ENCODE measurements at regions not wholly inside any gene's neighbourhood (a gene's known extent, or its start where the extent isn't known, plus 50 kb on each side); places are given as distances from the start of the nearest gene placed in this dataset.

- DNase-seq, result no peak
Measured at GRCh38 chr22:49077586-49077985, 750.1 kb downstream of the BRD1 start.

DNA sequence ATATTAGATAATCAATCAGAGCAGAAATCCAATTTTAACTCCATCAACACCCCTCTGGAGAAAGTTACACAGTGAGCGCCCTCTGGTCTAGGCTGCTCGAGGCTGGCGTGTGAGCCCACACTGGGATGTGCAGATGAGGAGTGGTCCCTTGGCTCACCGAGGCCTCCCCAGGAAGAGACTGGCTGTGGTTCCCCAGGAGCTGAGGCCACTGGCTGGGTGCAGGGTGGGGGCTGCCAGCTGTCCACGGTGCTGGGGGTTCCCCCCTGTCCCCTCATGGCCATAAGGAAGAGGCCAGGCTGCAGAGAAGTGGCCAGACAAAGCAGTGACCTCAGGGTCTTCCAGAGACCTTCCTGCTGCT lies 750.7 kb downstream of the BRD1 start:
- DNase-seq, result no peak

GRCh38 chr22:49076300-49077035 lies 751.2 kb downstream of the BRD1 start:
- DNase-seq, result no peak

GRCh38 chr22:49075150-49075549 lies 752.5 kb downstream of the BRD1 start:
- DNase-seq, result no peak

GRCh38 chr22:49073873-49074417 lies 753.7 kb downstream of the BRD1 start:
- DNase-seq, result no peak

- DNase-seq, result no peak
Measured at GRCh38 chr22:49072996-49073645, 754.6 kb downstream of the BRD1 start.

- no peak for DNase-seq
Measured at GRCh38 chr22:49070501-49070900, 757.2 kb downstream of the BRD1 start.

DNA sequence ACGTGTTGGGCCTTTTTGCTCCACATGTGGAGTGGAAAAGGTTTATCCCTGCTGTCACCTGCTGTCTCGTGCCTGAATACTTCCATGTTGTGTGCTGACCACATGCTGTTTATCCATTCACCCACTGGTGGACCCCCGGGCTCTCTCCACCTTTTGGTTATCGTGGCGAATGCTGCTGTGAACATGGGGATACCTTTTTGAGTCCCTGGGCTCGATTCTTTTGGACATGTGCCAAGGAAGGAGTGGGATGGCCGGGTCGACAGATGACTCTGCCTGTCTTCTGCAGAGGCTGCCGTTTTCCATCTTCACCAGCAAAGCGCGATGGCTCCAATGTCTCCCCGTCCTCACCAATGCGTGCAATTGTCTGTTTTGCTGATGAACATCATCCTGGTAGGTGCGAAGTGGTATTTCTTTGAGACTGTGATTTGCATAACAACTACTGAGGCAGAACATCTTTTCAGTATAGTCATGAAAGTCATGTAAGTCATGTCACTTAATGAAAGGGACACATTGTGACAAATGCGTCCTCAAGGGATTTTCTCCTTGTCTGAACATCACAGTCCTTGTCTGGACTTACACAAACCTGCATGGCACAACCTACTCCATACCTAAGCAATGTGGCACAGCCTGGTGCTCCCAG lies 758.7 kb downstream of the BRD1 start:
- DNase-seq, result no peak

DNA sequence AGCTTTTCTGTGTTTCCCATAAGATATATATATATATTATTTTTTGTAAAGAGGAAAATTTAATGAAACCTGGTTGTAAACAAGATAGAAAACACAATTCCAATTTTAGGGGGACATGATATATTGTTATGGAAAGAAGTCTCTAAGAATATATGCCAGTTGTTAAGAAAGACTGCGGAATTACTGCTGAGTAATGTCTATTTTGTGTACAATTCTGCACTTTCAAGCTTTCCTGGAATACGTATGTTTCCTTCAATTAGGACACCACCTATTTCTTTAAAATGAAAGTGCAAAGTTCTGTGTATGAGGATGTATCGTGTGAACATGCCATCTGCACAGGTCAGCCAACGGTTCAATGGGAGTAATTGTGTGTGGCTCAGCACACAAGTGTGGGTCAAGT lies 760.2 kb downstream of the BRD1 start:
- DNase-seq, result no peak

DNA sequence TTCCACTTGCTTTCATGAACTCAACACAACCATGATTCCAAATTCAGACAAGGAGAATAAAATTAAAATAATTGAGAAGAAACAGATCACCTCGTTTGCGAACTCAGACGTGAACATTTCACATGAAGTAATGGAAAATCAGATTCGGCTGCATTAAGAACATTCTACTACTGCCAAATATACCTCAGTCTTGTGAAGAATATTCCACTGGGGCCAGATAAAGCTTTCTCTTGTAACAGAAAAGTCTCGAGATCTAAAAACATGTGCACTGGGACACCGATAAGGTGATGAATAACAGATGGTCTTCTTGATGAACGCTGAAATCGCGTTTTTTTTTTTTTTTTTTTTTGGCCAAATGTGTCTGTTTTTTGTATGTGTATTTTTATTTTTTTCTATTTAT lies 761.1 kb downstream of the BRD1 start:
- no peak for DNase-seq

- DNase-seq, result no peak
Measured at GRCh38 chr22:49064836-49065235, 762.8 kb downstream of the BRD1 start.

DNA sequence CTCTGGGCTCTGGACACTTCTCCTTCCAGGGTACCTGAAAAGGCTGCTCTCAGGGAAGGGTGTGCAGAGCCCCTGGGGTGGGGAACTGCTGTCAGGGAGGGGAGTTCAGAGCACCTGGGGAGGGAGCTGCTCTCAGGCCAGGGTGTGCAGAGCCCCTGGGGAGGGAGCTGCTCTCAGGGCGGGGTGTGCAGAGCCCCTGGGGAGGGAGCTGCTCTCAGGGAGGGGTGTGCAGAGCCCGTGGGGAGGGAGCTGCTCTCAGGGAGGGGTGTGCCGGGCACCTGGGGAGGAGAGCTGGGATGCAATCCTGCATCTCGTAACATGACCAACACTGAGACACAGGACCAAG lies 764.2 kb downstream of the BRD1 start:
- no peak for DNase-seq

DNA sequence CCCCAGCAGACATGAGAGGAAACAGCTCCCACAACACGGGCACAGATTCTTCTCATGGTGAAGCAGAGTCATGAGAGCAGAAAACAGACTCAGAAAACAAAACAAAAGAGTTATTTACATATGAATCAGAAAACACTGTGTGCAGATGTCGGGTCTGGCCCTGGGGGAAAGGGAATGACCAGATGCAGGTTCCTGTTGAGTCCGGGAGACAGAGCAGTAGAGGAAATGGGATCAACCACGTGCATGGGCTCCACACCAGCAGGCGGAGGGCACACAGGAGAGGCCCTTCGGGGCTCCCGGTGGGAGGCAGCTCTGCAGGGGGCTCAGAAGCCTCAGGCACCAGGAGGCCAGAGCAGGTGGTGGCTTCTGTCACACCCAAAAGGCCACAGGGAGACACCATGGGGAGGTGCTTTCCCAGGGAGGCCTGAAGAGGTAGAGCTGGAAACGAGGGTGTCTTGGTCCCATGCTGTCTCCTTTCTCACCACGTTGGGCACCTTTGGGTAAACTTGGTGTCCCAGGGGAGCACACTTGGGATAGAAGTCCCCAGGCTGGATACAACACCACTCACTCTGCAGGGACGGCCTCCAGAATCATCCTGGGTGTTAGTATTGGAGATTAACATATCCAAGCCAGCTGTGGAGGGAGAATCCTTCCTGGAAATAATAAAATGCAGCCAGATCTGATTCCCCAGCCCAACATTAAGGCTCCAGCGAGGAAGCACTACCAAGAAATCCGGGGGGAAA lies 764.7 kb downstream of the BRD1 start:
- DNase-seq, result no peak

- no peak for DNase-seq
Measured at GRCh38 chr22:49062155-49062801, 765.4 kb downstream of the BRD1 start.

GRCh38 chr22:49057910-49058309 lies 769.8 kb downstream of the BRD1 start:
- DNase-seq, result no peak

- DNase-seq, result no peak
Measured at GRCh38 chr22:49056301-49056700, 771.4 kb downstream of the BRD1 start.

GRCh38 chr22:49055406-49055805 lies 772.3 kb downstream of the BRD1 start:
- DNase-seq, result no peak

GRCh38 chr22:49053578-49053977 lies 774.1 kb downstream of the BRD1 start:
- no peak for DNase-seq

GRCh38 chr22:49052560-49052959 lies 775.1 kb downstream of the BRD1 start:
- no peak for DNase-seq

DNA sequence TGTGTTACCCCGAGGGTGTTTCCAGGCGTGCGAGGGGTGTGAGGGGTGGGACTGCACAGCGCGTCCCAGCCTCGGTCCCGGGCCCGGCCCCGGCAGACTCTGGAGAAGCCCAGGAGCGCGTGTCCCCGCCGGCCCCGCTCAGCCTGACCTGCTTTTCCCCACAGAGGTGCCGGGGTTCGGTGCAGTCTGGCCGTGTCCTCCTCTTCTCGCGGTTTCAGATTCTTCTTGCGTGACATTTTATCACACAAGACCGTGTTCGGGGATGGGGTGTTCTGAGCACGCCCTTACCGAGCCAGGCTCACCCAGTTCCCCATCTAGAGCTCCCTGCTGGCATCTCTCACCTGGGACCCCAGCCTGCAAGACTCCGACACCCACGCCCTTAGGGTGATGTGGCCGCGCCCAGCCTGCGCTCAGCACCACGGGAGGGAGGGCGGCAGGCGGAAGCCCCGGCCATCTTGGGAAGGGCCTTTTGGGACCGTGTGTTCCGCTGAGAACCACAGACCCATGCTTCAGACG lies 775.6 kb downstream of the BRD1 start:
- DNase-seq, result no peak

GRCh38 chr22:49051491-49052022 lies 776.1 kb downstream of the BRD1 start:
- no peak for DNase-seq

DNA sequence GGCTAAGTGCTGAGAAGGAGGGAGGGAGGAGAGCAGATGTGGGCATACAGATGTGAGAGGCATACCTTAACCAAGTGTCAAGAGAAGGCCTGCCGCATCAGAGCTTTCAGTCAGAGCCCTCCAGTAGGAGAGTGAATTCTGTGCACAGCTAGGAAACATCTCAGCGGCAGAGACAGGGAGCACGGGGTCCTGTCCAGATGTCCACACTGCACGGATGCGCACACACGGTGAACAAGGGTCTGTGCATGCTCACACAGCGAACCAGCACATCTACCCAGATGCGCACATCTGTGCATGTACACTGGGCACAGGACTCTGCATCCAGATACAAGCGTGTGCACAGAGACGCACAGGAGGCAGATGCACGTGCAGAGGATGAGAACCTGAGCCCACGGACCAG lies 778.0 kb downstream of the BRD1 start:
- no peak for DNase-seq

Data from SW 1271 (cell line).